Anterior cingulate cortex (tissue), 58 donors: ENCODE measurements at regions not wholly inside any gene's neighbourhood (a gene's known extent, or its start where the extent isn't known, plus 50 kb on each side); places are given as distances from the start of the nearest gene placed in this dataset.
"Not testable (repeated sequence)": the region's sequence is repeated elsewhere in the genome, so short reads cannot be mapped to it uniquely, and the experiment has no call there.

ENCODE experiments used
- DNase-seq, 58 donors: peaks; one replicate each; lab custom pipeline; 2025; lab: John Stamatoyannopoulos, UW

DNA sequence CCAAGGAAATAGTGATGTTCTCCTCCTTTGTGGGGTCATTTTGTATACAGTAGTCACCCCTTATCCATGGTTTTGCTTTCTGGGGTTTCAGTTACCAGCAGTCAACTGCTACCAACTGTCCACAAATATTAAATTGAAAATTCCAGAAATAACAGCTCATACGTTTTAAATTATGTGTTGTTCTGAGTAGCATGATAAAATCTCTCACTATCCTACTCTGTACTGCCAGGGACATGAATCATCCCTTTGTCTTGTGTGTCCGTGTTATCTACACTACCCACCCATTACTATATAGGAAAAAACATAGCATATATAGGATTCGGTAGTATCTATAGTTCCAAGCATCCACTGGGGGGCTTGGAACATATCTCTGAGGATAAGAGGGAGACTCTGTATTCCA is 120.9 kb upstream of the DCC start:
- DNase-seq: no peak

DNA sequence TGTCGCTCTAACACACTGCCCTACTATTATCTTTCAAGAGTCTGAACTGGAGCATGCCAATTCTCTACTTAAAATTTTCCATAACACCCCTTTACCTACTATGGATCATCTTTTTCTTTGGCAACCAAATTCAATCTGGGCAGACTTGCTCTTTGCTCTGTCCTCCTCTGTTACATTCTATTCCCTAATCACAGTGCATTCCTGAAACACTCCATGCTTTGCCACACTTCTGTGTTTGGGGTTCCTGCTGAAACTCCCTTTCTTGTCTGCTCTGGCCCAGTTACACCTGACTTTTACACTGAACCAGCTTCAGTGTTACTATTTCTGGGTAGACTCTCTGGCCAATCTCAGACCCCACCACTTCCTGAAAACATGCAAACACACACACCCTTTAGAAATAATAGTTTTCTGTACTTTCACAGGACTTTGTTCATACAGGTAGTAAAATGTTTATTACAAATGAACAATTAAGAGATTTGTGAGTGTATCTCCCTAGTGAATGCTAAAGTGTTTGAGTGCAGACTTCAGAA is 119.9 kb upstream of the DCC start:
- DNase-seq: no peak

DNA sequence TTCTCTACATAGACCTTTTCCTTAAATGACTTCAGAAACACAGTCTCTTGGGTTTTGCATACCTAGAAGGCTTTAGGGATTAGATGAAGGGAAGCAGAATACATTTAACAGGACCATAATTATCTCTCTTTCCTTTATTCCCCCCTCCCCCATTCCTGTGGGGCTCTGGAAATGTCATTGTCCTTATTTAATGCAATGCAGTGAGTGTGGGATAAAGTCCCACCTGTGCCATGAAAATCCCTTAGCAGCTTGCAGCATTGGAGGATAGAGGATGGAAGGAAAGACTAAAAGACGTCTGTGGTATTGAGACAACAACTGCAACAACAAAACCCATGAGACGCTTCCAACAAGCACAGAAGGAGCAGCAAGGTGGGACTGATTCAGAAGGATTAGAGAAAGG is 117.8 kb upstream of the DCC start:
- DNase-seq: no peak

DNA sequence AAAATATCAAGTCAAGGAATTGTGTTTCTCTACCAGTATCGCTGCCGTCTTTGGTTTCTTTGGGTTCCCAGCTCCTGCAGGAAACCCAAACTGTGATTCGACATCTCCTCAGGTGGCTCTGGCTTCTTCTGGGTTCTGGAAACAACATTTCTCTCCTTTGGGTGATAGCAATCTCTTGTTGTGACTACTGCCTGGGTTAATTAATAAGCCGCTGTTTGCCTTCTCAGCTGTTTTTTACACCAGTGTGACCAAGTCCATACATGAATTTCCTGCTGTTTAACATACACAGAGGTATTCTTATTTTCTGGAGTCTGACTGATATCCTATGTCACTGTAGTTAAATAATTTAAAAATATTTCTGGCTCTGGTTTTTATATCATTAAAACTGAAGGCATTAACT is 112.5 kb upstream of the DCC start:
- no peak for DNase-seq

DNA sequence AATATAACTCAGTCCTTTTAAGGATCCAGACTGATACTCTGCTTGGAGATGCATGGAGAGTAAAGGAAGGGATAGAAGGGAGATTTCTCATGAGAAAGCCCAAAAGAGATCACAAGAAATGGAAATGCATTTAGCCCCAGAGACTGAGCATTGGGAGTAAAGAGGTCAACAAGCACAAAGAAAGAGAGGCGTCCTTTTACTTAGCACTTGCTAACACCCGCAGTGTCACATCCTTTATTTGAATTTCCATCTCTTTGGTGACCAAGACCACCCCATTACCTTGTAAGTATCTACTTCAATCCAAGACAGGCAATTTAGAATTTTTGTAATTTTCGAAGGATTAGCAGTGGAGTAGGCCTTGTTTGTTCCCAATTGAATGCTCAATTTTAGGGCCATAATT is 111.8 kb upstream of the DCC start:
- DNase-seq: no peak

DNA sequence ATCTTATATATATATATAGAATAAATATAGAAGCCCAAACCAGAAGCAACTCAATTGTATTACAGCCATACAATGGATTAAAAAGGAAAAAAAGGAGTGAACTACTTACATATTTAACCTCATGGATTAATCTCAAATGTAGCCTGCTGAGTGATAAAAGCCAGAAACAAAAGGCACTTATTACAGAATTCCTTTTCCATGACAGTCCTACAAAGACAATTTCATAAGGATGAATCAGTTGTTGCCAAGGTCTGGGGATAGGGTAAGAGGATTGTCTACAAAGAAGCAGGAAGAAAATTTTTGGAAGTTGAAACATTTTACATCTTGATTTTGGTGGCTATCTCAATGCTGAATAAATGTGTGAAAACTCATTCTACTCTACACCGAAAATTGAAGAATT is 103.9 kb upstream of the DCC start:
- no peak for DNase-seq

DNA sequence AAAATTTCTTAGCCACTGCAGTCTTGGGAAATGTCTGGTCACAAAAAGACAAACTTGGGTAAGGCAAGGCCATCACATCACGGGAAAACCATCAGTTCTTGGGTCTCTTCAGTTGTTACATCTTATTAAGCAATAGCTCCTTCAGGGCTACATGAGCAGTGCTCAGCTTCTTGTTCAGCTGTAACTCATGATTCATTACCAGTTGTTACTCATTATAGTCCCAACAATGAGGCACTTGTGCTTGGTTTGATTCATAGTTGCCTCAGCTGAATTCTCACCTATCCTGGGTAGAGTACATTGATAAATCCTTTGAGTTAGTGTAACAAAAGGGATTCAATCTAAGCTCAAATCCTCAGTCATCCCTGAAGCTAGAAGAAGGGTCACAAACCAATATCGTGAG is 102.4 kb upstream of the DCC start:
- DNase-seq: no peak

DNA sequence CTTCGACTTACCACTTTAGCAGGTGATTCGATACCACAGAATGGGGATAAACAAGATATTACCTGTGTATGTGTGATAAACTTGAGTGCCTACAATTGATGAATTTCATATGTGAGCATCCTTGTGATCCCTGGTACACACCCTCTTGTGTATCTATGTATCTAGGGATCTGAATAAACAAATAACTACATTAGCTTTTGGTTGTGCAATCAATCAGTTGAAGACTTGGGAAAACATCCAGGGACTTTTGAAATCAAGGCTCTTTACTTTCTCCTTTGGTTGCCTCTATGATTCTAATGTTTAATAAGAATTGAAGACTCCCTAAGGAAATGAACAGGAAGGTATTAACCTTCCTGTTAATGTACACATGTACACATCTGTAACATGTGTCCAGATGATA is 97.3 kb upstream of the DCC start:
- no peak for DNase-seq

DNA sequence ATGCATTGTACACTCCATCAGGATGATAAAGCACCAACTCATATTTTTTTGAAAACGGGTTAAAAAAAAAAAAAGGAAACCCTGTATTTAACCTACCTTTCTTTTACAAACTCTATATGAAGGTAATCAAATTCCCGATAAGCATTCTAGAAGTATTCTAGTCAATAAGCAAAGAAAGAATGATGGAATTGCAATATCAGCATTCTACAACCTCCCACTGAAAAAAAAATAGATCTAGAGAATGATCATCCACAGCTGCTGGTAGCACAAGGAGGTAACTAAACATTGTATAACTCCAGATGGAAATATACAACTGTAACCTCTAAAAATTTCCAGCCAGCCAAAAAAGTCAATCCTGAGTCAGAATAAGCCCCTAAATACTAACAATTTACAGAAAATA is 95.3 kb upstream of the DCC start:
- no peak for DNase-seq

DNA sequence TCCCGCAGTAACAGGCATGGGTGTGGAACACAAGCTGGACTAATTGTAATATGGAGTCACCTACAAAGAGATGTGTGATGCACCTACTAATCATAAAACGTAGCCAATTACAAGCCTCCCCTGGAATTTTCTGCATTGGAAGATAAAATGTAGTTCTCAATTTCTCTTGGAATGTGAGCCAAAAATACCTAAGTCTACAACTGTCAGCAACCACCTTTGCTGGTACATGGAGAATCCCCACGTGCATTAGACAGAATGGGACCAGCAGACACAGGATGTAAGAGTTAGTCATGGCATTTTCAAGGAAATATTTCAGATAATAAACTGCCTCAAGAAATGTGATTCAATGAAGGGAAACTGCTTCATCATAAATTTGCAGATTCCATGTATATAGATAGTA is 85.6 kb upstream of the DCC start:
- no peak for DNase-seq

DNA sequence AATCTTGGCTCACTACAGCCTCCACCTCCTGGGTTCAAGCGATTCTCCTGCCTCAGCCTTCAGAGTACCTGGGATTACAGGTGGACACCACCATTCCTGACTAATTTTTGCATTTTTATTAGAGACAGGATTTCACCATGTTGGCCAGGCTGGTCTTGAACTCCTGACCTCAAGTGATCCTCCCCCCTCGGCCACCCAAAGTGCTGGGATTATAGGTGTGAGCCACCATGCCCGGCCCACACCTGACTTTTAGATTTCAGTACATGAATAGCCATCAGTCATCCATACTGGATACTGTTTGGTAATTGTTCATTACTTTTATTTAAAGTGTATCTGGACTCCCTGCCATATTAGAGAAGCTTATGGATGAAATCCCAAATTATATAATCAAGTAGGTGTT is 82.6 kb upstream of the DCC start:
- not testable (repeated sequence) for DNase-seq

DNA sequence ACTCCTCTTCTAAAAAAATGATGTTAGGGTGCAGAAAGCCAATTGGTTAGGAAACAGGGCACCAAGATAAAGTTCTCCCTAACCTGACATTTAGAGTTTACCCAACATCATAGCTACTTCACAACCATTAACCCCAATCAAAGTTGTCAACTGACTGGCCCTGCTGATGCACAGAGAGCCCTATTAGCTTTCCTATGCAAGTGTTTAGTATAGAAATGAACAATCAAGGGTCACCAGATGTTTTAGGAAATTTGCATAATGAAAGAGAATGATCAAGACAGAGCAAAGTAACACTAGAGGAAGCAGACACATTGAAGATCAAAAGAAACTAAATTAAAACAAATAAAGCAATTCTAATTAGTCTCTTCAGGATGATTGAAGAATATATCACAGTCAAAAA is 64.2 kb upstream of the DCC start:
- DNase-seq: no peak

DNA sequence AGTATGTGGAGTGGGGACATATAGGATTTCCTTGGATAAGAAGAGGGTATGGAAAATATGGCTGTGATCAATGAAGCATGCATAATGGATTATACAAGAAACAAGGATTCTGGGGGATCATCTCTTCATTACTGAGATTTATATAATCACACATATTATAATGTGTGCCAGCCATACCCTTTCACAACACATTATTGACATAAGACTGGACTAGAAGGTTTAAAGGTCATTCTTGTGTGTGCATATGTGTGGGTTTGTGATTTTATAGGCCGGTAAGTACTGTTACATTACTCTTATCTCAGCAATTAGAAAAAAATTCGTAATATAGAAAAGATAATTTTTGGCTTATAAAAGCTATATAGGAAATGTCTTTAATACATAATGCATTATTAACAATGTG is 62.2 kb upstream of the DCC start:
- no peak for DNase-seq

DNA sequence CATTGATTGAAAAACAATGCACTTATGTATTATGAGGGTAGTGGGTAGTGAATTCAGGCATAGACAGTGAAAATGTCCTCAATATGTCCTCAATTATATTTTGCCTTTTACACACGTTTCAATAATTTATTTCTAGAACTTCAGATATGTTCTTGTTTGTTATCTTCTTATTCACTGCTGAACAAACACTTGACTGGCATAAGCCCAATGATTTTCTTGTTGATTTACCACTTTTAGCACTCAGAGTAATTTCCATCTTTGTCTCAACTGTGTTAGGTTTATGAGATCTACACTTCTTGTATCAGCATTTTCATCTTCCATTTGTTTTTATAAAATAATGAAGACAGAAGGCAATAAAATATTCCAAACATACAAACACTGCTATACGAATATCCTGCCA is 61.8 kb upstream of the DCC start:
- DNase-seq: no peak

DNA sequence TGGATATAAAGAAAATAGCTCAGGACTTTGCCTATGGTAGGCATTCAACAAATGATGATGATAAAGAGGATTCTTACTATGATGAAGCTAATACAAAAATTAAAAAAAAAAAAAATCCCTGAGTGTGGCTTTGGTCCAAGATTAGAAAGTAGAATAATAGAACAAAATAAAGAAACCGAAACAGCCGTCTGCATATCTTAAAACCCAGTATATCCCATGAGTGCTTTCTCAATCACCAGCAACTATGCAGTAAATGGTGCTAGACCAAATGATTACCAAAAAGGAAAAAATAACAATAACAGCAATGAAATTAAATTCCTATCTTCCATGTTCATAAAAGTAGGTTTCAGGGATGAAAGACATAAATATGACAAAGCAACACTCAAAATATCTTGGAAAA is 59.3 kb upstream of the DCC start:
- DNase-seq: no peak

DNA sequence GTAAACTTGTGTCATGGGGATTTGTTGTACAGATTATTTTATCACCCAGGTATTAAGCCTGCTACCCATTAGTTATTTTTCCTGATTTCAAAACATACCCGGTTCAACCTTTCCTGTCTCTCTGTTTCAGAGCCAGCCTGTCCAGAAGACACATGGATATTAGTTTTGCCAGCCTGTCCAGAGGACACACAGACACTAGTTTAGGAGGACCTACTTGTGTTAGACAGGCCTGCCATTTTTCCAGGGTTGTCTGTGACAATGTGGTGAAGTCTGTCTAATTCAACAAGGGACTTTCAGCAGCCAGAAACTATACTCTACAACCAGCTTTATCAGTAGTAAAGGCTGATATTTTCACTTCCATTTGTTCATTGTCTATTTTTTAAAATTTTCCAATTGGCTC is 56.1 kb upstream of the DCC start:
- DNase-seq: no peak

DNA sequence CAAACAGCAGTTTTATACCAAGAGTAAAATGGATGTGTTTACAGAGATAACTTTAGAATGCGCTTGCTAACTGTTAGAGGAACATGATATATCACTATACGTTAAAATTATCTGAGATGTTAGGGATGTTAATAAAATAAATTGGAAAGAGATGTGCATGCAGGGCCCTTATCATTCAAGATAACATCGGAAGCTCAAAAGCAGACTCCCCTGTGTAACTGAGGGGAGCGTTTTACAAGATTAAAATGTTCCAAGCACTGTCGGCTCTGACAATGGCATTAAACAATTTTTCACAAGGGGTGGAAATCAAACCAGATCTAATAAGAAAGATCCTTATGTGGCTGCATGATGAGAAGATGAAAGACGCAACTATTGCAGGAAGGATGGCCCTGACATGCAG is 53.3 kb upstream of the DCC start:
- no peak for DNase-seq

DNA sequence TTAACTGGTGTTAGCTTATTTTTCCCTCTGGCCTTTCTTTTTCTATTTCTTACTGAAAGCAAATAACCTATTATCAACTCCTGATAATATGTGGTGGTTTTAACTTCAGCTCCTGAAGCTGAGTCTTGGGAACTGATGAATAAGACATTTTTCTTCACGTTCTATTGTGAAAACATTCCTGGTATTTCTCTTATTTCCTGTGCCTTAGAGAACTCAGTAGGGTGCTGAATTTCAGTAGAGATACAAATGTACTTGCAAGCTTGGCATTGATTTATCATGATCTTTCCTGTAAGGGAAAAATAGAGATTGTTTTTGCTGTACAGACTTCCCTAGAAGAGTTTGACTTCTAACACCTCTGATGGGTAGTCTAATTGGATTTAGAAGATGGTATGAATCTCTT is 52.8 kb upstream of the DCC start:
- DNase-seq: no peak

DNA sequence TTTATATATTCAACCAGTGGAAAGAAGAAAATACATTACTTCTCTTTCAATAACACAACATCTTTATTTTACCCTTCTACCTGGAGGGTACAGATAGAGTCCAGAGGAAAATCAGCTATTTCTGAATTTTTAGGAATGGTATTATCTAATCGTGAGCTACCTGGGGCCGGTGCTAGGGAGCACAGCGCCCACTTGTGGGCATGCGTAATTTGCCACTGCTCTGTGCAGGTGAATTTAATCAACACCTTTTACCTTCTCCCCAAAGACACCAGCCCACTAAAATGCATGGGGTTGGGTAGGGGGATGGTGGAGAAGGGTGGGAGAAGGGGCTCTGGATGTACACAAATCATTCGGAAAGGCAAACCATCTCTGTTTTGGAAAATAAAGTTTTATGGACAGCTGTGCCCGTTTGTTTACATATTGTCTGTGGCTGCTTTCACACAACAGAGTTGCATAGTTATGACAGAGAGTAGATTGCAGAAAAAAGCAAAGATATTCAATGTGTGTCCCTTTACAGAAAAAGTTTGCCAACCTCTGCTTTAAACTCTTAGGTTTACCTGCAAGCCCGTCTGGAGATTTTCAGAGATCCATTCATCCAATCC is 51.5 kb upstream of the DCC start:
- DNase-seq: no peak

DNA sequence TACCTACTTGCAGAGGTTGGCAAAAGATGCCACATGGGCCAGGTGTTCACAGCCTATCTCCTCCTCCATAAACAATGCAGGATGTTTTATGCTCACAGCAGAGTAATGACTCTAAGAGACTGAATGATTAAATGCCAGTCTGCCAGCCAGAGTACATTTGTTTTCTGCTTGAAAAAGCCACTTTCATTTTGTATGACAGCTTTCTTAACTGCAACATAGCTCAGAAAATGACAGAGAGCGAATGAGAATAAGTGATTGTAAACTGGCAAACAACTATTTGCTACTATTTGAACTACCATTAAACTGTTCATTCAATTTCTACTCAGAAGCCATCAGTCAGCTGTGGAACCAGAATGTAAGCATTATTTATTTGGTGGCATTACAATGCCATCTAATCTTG is 50.6 kb upstream of the DCC start:
- DNase-seq: no peak
